Nephron (organoid): ENCODE measurements at regions not wholly inside any gene's neighbourhood (a gene's known extent, or its start where the extent isn't known, plus 50 kb on each side); places are given as distances from the start of the nearest gene placed in this dataset.

Experiments
- H3K27ac Mint-ChIP-seq, 3 experiments: 2 replicates each; pipeline ENCODE4 v1.8.0; 2020; ENCODE audit warnings: mixed read lengths in 3 of 3, mild to moderate bottlenecking in 2 of 3, moderate library complexity in 1 of 3
- H3K27me3 Mint-ChIP-seq: 2 replicates; pipeline ENCODE4 v1.8.0; 2021; ENCODE audit warnings: low read depth, mild to moderate bottlenecking, moderate library complexity, mixed read lengths
- H3K36me3 Mint-ChIP-seq: 2 replicates; pipeline ENCODE4 v1.8.0; 2020; ENCODE audit warnings: low read depth, mixed read lengths
- H3K4me1 Mint-ChIP-seq: 2 replicates; pipeline ENCODE4 v1.8.0; 2020; ENCODE audit warnings: mixed read lengths
- H3K4me3 Mint-ChIP-seq, 3 experiments: 2 replicates each; pipeline ENCODE4 v1.8.0; 2020; ENCODE audit warnings: mild to moderate bottlenecking in 3 of 3, mixed read lengths in 3 of 3, moderate library complexity in 2 of 3
- H3K9me3 Mint-ChIP-seq: 2 replicates; pipeline ENCODE4 v1.8.0; 2020; ENCODE audit warnings: mixed read lengths
- CTCF ChIP-seq, 3 experiments: fragments of 200-600 bp; sonication (generic); IDR thresholded peaks; one replicate each; pipeline ENCODE4 v1.5.0; 2021; ENCODE audit warnings: antibody characterized with exemption in 3 of 3; ENCODE audit not compliant: unreplicated experiment in 3 of 3

- Mint-ChIP-seq H3K27me3 (no peaks in the 10 kb centered on the region), H3K4me3 (no peak overlapping the region), H3K27ac (no peak overlapping the region), H3K4me1 (peaks cover 19% of the 10 kb centered on the region), H3K36me3 (no peaks in the 10 kb centered on the region), H3K9me3 (no peaks in the 10 kb centered on the region)
- TF ChIP-seq CTCF (IDR thresholded peaks at IDR 0.05; ENCODE audit: unreplicated experiment in 3 of 3), result no peak
These were observed 410.3 kb upstream of the PRR16 start for GRCh38 chr5:120053841-120054240.

- Mint-ChIP-seq H3K27me3 (no peaks in the 10 kb centered on the region), H3K4me1 (peaks cover 19% of the 10 kb centered on the region), H3K27ac (no peak overlapping the region), H3K4me3 (no peak overlapping the region), H3K9me3 (no peaks in the 10 kb centered on the region), H3K36me3 (no peaks in the 10 kb centered on the region)
- TF ChIP-seq CTCF (IDR thresholded peaks at IDR 0.05; ENCODE audit: unreplicated experiment in 3 of 3), result peak in 1 of 3 experiments; percentile 15
These were observed 408.2 kb upstream of the PRR16 start for GRCh38 chr5:120055858-120056257.

GRCh38 chr5:120062515-120062917, 401.6 kb upstream of the PRR16 start:
- no peak overlapping the region for H3K27ac Mint-ChIP-seq
- H3K27me3 Mint-ChIP-seq, result no peaks in the 10 kb centered on the region
- H3K4me3 Mint-ChIP-seq, result no peak overlapping the region
- H3K4me1 Mint-ChIP-seq, result peaks cover 5% of the 10 kb centered on the region
- H3K9me3 Mint-ChIP-seq, result no peaks in the 10 kb centered on the region
- H3K36me3 Mint-ChIP-seq, result no peaks in the 10 kb centered on the region
- TF ChIP-seq CTCF (IDR thresholded peaks at IDR 0.05; ENCODE audit: unreplicated experiment in 3 of 3), result no peak

- no peaks in the 10 kb centered on the region for H3K4me1 Mint-ChIP-seq
- no peaks in the 10 kb centered on the region for H3K36me3 Mint-ChIP-seq
These were observed 391.9 kb upstream of the PRR16 start for GRCh38 chr5:120072068-120072761.

GRCh38 chr5:120073722-120074121, 390.4 kb upstream of the PRR16 start:
- Mint-ChIP-seq H3K27me3 (no peaks in the 10 kb centered on the region), H3K4me1 (no peaks in the 10 kb centered on the region), H3K27ac (no peak overlapping the region), H3K36me3 (no peaks in the 10 kb centered on the region), H3K4me3 (no peak overlapping the region), H3K9me3 (no peaks in the 10 kb centered on the region)
- no peak for TF ChIP-seq CTCF (IDR thresholded peaks at IDR 0.05; ENCODE audit: unreplicated experiment in 3 of 3)

More at GRCh38 chr5:120072068-120072761, 391.9 kb upstream of the PRR16 start:
- Mint-ChIP-seq H3K4me3 (no peak overlapping the region), H3K27ac (no peak overlapping the region), H3K9me3 (no peaks in the 10 kb centered on the region), H3K27me3 (no peaks in the 10 kb centered on the region)
- TF ChIP-seq CTCF (IDR thresholded peaks at IDR 0.05; ENCODE audit: unreplicated experiment in 3 of 3), result no peak

GRCh38 chr5:120080781-120081180, 383.3 kb upstream of the PRR16 start:
- Mint-ChIP-seq H3K4me1 (no peaks in the 10 kb centered on the region), H3K36me3 (no peaks in the 10 kb centered on the region), H3K27ac (no peak overlapping the region), H3K4me3 (no peak overlapping the region), H3K9me3 (no peaks in the 10 kb centered on the region), H3K27me3 (no peaks in the 10 kb centered on the region)
- no peak for TF ChIP-seq CTCF (IDR thresholded peaks at IDR 0.05; ENCODE audit: unreplicated experiment in 3 of 3)
